ENCODE measurements at regions not wholly inside any gene's neighbourhood (a gene's known extent, or its start where the extent isn't known, plus 50 kb on each side); places are given as distances from the start of the nearest gene placed in this dataset.
"Not testable (repeated sequence)": the region's sequence is repeated elsewhere in the genome, so short reads cannot be mapped to it uniquely, and the experiment has no call there.

DNA sequence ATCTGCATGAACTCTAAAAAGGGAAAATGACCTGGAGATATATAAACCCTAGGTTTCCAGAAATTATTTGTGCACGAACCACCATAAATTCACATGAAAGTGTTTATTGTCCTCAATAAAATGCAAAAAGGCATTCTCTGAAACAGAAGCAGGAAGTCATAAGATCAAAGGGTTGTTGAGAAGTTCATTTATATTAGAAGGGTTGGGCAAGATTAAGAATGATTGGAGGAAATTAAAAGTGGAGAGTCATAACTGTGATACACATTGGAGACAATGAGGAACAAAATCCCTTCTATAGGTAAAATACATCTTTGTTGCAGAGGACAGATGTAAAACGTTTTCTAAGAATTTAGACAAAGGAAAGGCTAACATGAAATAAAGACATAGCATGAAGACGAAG, 476.8 kb downstream of the CBLN4 start:
- TF ChIP-seq, protein P1, sequence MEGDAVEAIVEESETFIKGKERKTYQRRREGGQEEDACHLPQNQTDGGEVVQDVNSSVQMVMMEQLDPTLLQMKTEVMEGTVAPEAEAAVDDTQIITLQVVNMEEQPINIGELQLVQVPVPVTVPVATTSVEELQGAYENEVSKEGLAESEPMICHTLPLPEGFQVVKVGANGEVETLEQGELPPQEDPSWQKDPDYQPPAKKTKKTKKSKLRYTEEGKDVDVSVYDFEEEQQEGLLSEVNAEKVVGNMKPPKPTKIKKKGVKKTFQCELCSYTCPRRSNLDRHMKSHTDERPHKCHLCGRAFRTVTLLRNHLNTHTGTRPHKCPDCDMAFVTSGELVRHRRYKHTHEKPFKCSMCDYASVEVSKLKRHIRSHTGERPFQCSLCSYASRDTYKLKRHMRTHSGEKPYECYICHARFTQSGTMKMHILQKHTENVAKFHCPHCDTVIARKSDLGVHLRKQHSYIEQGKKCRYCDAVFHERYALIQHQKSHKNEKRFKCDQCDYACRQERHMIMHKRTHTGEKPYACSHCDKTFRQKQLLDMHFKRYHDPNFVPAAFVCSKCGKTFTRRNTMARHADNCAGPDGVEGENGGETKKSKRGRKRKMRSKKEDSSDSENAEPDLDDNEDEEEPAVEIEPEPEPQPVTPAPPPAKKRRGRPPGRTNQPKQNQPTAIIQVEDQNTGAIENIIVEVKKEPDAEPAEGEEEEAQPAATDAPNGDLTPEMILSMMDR (IDR thresholded peaks at IDR 0.05) = no peak
- TF ChIP-seq EP300 (IDR thresholded peaks at IDR 0.05) = no peak
- no peak for TF ChIP-seq POLR2A (IDR thresholded peaks at IDR 0.05)
- 56 to 65% (median 58%) methylated on average over 3 of the region's 3 CpGs for WGBS, 3 donors
- DNase-seq = no peak
- intact Hi-C loops (cut with DNase I) = no loop called here
- Histone ChIP-seq H3K4me3 (no peak overlapping the region), H3K27ac (no peak overlapping the region), H3K9me3 (no peaks in the 10 kb centered on the region), H3K36me3 (no peaks in the 10 kb centered on the region), H3K4me1 (ENCODE audit: insufficient read depth) (no peaks in the 10 kb centered on the region), H3K27me3 (no peaks in the 10 kb centered on the region)

DNA sequence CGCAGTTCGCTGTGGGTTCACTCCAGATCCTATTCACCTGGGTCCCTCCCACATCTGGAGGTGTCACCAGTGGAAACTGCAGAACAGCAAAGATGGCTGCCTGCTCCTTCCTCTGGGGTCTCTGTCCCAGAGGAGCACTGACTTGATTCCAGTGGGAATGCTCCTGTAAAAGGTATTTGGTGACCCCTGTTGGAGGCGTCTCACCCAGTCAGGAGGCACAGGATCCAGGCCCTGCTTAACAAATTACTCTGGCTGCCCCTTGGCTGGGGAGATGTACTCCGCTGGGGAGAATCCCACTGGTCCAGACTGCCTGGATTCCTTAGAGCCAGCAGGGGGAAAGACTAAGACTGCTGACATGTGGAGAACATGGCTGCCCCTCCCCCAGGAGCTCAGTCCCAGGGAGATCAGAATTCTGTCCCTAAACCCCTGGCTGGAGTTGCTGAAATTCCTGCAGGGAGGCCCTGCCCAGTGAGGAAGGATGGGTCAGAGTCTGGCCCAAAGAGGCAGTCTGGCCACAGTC, 483.0 kb downstream of the CBLN4 start:
- no peak for DNase-seq
- 75 to 98% (median 97%) methylated on average over 4 of the region's 4 CpGs for WGBS, 3 donors
- H3K36me3 ChIP-seq = no peaks in the 10 kb centered on the region
- no peaks in the 10 kb centered on the region for H3K27me3 ChIP-seq
- intact Hi-C loops (cut with DNase I) = no loop called here
- no peaks in the 10 kb centered on the region for H3K4me1 ChIP-seq (ENCODE audit: insufficient read depth)
- TF ChIP-seq EP300 (IDR thresholded peaks at IDR 0.05) (no peak), POLR2A (IDR thresholded peaks at IDR 0.05) (no peak)
- TF ChIP-seq, protein P1 (IDR thresholded peaks at IDR 0.05) = no peak
- H3K27ac ChIP-seq = no peak overlapping the region
- no peak overlapping the region for H3K4me3 ChIP-seq
- no peaks in the 10 kb centered on the region for H3K9me3 ChIP-seq

DNA sequence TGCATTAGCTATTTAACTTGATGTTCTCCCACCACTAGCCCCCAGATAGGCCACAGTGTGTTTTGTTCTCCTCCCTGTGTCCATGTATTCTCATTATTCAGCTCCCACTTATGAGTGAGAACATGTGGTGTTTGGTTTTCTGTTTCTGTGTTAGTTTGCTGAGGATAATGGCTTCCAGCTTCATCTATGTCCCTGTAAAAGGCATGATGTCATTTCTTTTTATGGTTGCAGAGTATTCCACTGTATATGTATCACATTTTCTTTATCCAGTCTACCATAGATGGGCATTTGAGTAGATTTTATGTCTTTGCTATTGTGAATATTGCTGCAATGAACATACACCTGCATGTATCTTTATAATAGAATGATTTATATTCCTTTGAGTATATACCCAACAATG, 487.7 kb downstream of the CBLN4 start:
- H3K27me3 ChIP-seq; H3K27ac ChIP-seq; intact Hi-C loops (cut with DNase I); H3K36me3 ChIP-seq; H3K4me3 ChIP-seq; H3K9me3 ChIP-seq; H3K4me1 ChIP-seq (ENCODE audit: insufficient read depth); DNase-seq: not testable (repeated sequence)

DNA sequence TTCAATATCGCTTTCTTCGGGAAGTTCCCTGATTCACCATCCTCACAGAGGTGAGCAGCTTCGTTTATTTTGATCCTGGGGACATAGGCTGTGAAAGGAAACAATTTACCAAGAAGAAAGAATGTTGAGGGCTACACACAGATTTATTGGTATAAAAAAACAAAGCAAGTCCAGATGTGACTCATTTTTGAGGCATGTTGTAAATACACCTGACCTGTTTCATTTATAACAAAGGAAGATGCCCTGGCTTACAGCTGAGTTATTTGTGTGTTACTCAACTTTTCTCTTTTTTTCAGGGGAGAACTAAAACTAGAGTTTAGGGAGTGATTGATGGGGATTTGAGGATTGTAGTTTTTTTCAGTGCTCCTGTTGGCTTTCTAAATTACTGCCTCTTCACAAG, 489.5 kb downstream of the CBLN4 start:
- Histone ChIP-seq H3K4me3 (no peak overlapping the region), H3K27me3 (no peaks in the 10 kb centered on the region), H3K36me3 (no peaks in the 10 kb centered on the region), H3K4me1 (ENCODE audit: insufficient read depth) (no peaks in the 10 kb centered on the region), H3K27ac (no peak overlapping the region), H3K9me3 (no peaks in the 10 kb centered on the region)
- WGBS, 3 donors = 62 to 74% (median 62%) methylated on average over 3 of the region's 3 CpGs
- DNase-seq = no peak
- intact Hi-C loops (cut with DNase I) = no loop called here
- no peak for TF ChIP-seq EP300 (IDR thresholded peaks at IDR 0.05)
- no peak for TF ChIP-seq POLR2A (IDR thresholded peaks at IDR 0.05)
- TF ChIP-seq, protein P1 (IDR thresholded peaks at IDR 0.05) = no peak

DNA sequence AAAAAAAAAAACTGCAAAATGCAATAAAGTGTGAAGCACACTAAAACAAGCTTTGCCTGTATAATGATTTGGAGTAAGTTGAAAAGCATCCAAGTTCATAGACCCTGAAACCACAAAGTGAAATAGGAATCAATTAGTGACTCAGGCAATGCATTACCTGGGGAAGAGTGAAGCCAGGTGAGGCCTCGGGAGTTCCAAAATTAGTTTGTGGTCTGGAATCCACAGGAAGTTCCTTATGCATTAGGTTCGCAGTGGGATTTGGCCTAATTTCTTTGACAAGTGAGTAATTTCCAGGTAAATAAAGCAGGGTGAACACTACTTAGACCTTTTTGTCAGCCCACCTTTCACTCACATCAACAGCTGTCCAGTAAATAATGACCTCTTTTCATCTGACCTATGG, 490.8 kb downstream of the CBLN4 start:
- Histone ChIP-seq H3K4me3 (no peak overlapping the region), H3K9me3 (no peaks in the 10 kb centered on the region), H3K27ac (no peak overlapping the region), H3K36me3 (no peaks in the 10 kb centered on the region), H3K4me1 (ENCODE audit: insufficient read depth) (no peaks in the 10 kb centered on the region), H3K27me3 (no peaks in the 10 kb centered on the region)
- intact Hi-C loops (cut with DNase I) = no loop called here
- 76 to 88% (median 82%) methylated on average over 2 of the region's 2 CpGs for WGBS, 3 donors
- TF ChIP-seq, protein P1 (IDR thresholded peaks at IDR 0.05) = no peak
- TF ChIP-seq POLR2A (IDR thresholded peaks at IDR 0.05) (no peak), EP300 (IDR thresholded peaks at IDR 0.05) (no peak)
- DNase-seq = no peak
